ENCODE measurements at regions not wholly inside any gene's neighbourhood (a gene's known extent, or its start where the extent isn't known, plus 50 kb on each side); places are given as distances from the start of the nearest gene placed in this dataset.

GRCh38 chr3:168427835-168428475 lies 332.2 kb upstream of the GOLIM4 start:
- no peak for DNase-seq

- no peak for DNase-seq
Observed at GRCh38 chr3:168427156-168427555, 331.4 kb upstream of the GOLIM4 start.

GRCh38 chr3:168425936-168426595 lies 330.3 kb upstream of the GOLIM4 start:
- no peak for DNase-seq

GRCh38 chr3:168424059-168424734 lies 328.5 kb upstream of the GOLIM4 start:
- DNase-seq, result no peak

- no peak for DNase-seq
Observed at GRCh38 chr3:168422843-168423242, 327.1 kb upstream of the GOLIM4 start.

- DNase-seq, result no peak
Observed at GRCh38 chr3:168419091-168419490, 323.4 kb upstream of the GOLIM4 start.

- DNase-seq, result no peak
Observed at GRCh38 chr3:168417016-168417415, 321.3 kb upstream of the GOLIM4 start.

- no peak for DNase-seq
Observed at GRCh38 chr3:168416446-168416845, 320.7 kb upstream of the GOLIM4 start.

- no peak for DNase-seq
Observed at GRCh38 chr3:168414149-168414548, 318.4 kb upstream of the GOLIM4 start.

- DNase-seq, result no peak
Observed at GRCh38 chr3:168407381-168407780, 311.7 kb upstream of the GOLIM4 start.

GRCh38 chr3:168405288-168405687 lies 309.6 kb upstream of the GOLIM4 start:
- no peak for DNase-seq

- DNase-seq, result no peak
Observed at GRCh38 chr3:168398371-168399025, 302.8 kb upstream of the GOLIM4 start.

GRCh38 chr3:168396861-168397260 lies 301.1 kb upstream of the GOLIM4 start:
- no peak for DNase-seq

GRCh38 chr3:168395551-168395950 lies 299.8 kb upstream of the GOLIM4 start:
- no peak for DNase-seq

- DNase-seq, result no peak
Observed at GRCh38 chr3:168394439-168394838, 298.7 kb upstream of the GOLIM4 start.

- DNase-seq, result no peak
Observed at GRCh38 chr3:168386301-168386700, 290.6 kb upstream of the GOLIM4 start.

- DNase-seq, result no peak
Observed at GRCh38 chr3:168384990-168385389, 289.3 kb upstream of the GOLIM4 start.

- DNase-seq, result no peak
Observed at GRCh38 chr3:168383573-168383972, 287.8 kb upstream of the GOLIM4 start.

- no peak for DNase-seq
Observed at GRCh38 chr3:168371846-168372245, 276.1 kb upstream of the GOLIM4 start.

- no peak for DNase-seq
Observed at GRCh38 chr3:168364967-168365366, 269.2 kb upstream of the GOLIM4 start.

- DNase-seq, result no peak
Observed at GRCh38 chr3:168362661-168363247, 267.0 kb upstream of the GOLIM4 start.

GRCh38 chr3:168362156-168362555 lies 266.4 kb upstream of the GOLIM4 start:
- DNase-seq, result no peak

- DNase-seq, result no peak
Observed at GRCh38 chr3:168360993-168361392, 265.3 kb upstream of the GOLIM4 start.

All from CD4-positive, alpha-beta T cell treated with Interleukin-21 for 1 hour (primary cell).